ENCODE measurements at regions not wholly inside any gene's neighbourhood (a gene's known extent, or its start where the extent isn't known, plus 50 kb on each side); places are given as distances from the start of the nearest gene placed in this dataset.

- no peaks in the 10 kb centered on the region for H3K4me1 ChIP-seq (ENCODE audit: insufficient read depth, low read length, poor library complexity, severe bottlenecking)
- no peaks in the 10 kb centered on the region for H4K20me1 ChIP-seq (ENCODE audit: insufficient read depth, low read length, poor library complexity, severe bottlenecking)
- H3K36me3 ChIP-seq (ENCODE audit: insufficient read depth, low read length), result no peaks in the 10 kb centered on the region
- H3K4me2 ChIP-seq (ENCODE audit: low read depth, low read length, poor library complexity, severe bottlenecking), result no peak overlapping the region
- no peaks in the 10 kb centered on the region for H3K79me2 ChIP-seq (ENCODE audit: insufficient read depth, low read length)
- H3K9me3 ChIP-seq (ENCODE audit: insufficient read depth, low read depth, low read length), result no peaks in the 10 kb centered on the region
- H3K9me2 ChIP-seq (replicated peaks; ENCODE audit: low read depth, low read length), result 0 out of 2 replicates have a peak, but pooled peaks cover 3% of the 10 kb centered on the region
- no peaks in the 10 kb centered on the region for H3K27me3 ChIP-seq (ENCODE audit: insufficient read depth, low read length, poor library complexity, severe bottlenecking)
- H3K9ac ChIP-seq (ENCODE audit: low read depth, low read length, poor library complexity, severe bottlenecking), result no peak overlapping the region
- TF ChIP-seq CTCF (conservative IDR thresholded peaks at IDR 0.05; ENCODE audit: low read length) (no peak), EZH2phosphoT487 (IDR thresholded peaks at IDR 0.05; ENCODE audit: borderline replicate concordance) (no peak)
- no peak overlapping the region for H2AFZ ChIP-seq (ENCODE audit: low read length)
- H3F3A ChIP-seq (ENCODE audit: low read depth), result no peaks in the 10 kb centered on the region
- no peak overlapping the region for H3K4me3 ChIP-seq (ENCODE audit: low read length, poor library complexity, severe bottlenecking)
Measured at GRCh38 chr12:23450810-23451209, 498.7 kb downstream of the SOX5 start.

GRCh38 chr12:23455283-23455682, 494.2 kb downstream of the SOX5 start:
- Histone ChIP-seq H3K27me3 (ENCODE audit: insufficient read depth, low read length, poor library complexity, severe bottlenecking) (no peaks in the 10 kb centered on the region), H3K4me2 (ENCODE audit: low read depth, low read length, poor library complexity, severe bottlenecking) (no peak overlapping the region), H3K36me3 (ENCODE audit: insufficient read depth, low read length) (no peaks in the 10 kb centered on the region), H3K9me3 (ENCODE audit: insufficient read depth, low read depth, low read length) (no peaks in the 10 kb centered on the region), H3F3A (ENCODE audit: low read depth) (no peaks in the 10 kb centered on the region), H3K9me2 (replicated peaks; ENCODE audit: low read depth, low read length) (no peaks in the 10 kb centered on the region), H3K4me1 (ENCODE audit: insufficient read depth, low read length, poor library complexity, severe bottlenecking) (no peaks in the 10 kb centered on the region), H3K79me2 (ENCODE audit: insufficient read depth, low read length) (no peaks in the 10 kb centered on the region), H4K20me1 (ENCODE audit: insufficient read depth, low read length, poor library complexity, severe bottlenecking) (no peaks in the 10 kb centered on the region), H3K9ac (ENCODE audit: low read depth, low read length, poor library complexity, severe bottlenecking) (no peak overlapping the region), H2AFZ (ENCODE audit: low read length) (no peak overlapping the region), H3K4me3 (ENCODE audit: low read length, poor library complexity, severe bottlenecking) (no peak overlapping the region)
- TF ChIP-seq CTCF (conservative IDR thresholded peaks at IDR 0.05; ENCODE audit: low read length), result no peak
- no peak for TF ChIP-seq EZH2phosphoT487 (IDR thresholded peaks at IDR 0.05; ENCODE audit: borderline replicate concordance)

GRCh38 chr12:23458640-23459039, 490.8 kb downstream of the SOX5 start:
- Histone ChIP-seq H2AFZ (ENCODE audit: low read length) (no peak overlapping the region), H3K4me2 (ENCODE audit: low read depth, low read length, poor library complexity, severe bottlenecking) (no peak overlapping the region), H3K9ac (ENCODE audit: low read depth, low read length, poor library complexity, severe bottlenecking) (no peak overlapping the region), H3K36me3 (ENCODE audit: insufficient read depth, low read length) (no peaks in the 10 kb centered on the region), H3K4me1 (ENCODE audit: insufficient read depth, low read length, poor library complexity, severe bottlenecking) (no peaks in the 10 kb centered on the region), H3K4me3 (ENCODE audit: low read length, poor library complexity, severe bottlenecking) (no peak overlapping the region), H3F3A (ENCODE audit: low read depth) (no peaks in the 10 kb centered on the region), H3K9me3 (ENCODE audit: insufficient read depth, low read depth, low read length) (no peaks in the 10 kb centered on the region), H3K27me3 (ENCODE audit: insufficient read depth, low read length, poor library complexity, severe bottlenecking) (no peaks in the 10 kb centered on the region), H3K79me2 (ENCODE audit: insufficient read depth, low read length) (no peaks in the 10 kb centered on the region), H3K9me2 (replicated peaks; ENCODE audit: low read depth, low read length) (no peaks in the 10 kb centered on the region), H4K20me1 (ENCODE audit: insufficient read depth, low read length, poor library complexity, severe bottlenecking) (no peaks in the 10 kb centered on the region)
- no peak for TF ChIP-seq CTCF (conservative IDR thresholded peaks at IDR 0.05; ENCODE audit: low read length)
- no peak for TF ChIP-seq EZH2phosphoT487 (IDR thresholded peaks at IDR 0.05; ENCODE audit: borderline replicate concordance)

Measured in Loucy (cell line).